ENCODE measurements at regions not wholly inside any gene's neighbourhood (a gene's known extent, or its start where the extent isn't known, plus 50 kb on each side); places are given as distances from the start of the nearest gene placed in this dataset.

DNA sequence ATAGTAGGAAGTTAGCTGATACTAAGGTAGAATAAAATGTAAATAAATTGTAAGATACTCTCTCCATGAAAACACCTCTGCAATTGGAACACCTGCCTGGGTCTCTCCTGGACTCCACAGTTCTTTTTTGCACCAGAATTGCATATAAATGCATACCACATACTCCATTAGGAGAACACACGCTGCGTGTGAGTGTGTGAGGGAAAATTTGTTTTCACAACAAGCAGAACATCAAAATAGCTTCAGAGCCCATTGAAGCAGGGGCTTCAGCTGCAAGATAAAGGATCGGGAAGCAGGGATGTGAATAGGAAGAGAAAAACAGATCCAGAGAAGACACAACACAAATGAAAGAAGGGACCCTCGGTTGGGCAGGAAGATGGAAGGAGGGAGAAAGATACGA, 389.8 kb upstream of the BRINP1 start:
- FAIRE-seq = no peak
- TF ChIP-seq POLR2A (IDR thresholded peaks at IDR 0.05; ENCODE audit: low read depth, low read length) (no peak), PAX5 (IDR thresholded peaks at IDR 0.05; ENCODE audit: insufficient read depth, low read length, severe bottlenecking) (no peak), SPI1 (IDR thresholded peaks at IDR 0.05; ENCODE audit: low read depth, low read length) (no peak), TAF1 (IDR thresholded peaks at IDR 0.05; ENCODE audit: low read depth, low read length) (no peak), POU2F2 (IDR thresholded peaks at IDR 0.05; ENCODE audit: low read depth, low read length) (no peak), POLR2AphosphoS5 (IDR thresholded peaks at IDR 0.05; ENCODE audit: low read depth, low read length) (no peak)
- DNase-seq (ENCODE audit: insufficient read length, low spot score) = no peak

DNA sequence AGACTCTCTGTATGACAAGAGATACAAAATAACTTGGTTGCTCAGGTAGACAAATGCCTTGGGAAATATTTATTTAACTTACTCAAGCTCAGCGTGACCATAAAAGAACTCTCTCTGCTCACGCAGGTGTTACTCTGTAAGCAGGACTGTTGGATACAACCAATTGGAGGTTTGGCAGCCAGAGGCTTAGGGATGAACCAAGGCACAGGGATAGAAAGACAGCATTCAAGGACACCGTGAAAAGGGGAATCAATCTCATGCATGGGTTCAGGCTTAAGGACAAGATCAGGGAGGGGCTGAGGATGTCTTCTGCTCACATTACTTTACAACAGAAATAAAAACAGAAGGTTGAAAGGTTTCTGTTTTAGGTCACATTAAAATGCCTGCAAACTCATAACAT, 389.0 kb upstream of the BRINP1 start:
- FAIRE-seq (no peak), DNase-seq (ENCODE audit: insufficient read length, low spot score) (no peak)
- TF ChIP-seq PAX5 (IDR thresholded peaks at IDR 0.05; ENCODE audit: insufficient read depth, low read length, severe bottlenecking) (no peak), POU2F2 (IDR thresholded peaks at IDR 0.05; ENCODE audit: low read depth, low read length) (no peak), POLR2AphosphoS5 (IDR thresholded peaks at IDR 0.05; ENCODE audit: low read depth, low read length) (no peak), SPI1 (IDR thresholded peaks at IDR 0.05; ENCODE audit: low read depth, low read length) (no peak), POLR2A (IDR thresholded peaks at IDR 0.05; ENCODE audit: low read depth, low read length) (no peak), TAF1 (IDR thresholded peaks at IDR 0.05; ENCODE audit: low read depth, low read length) (no peak)

DNA sequence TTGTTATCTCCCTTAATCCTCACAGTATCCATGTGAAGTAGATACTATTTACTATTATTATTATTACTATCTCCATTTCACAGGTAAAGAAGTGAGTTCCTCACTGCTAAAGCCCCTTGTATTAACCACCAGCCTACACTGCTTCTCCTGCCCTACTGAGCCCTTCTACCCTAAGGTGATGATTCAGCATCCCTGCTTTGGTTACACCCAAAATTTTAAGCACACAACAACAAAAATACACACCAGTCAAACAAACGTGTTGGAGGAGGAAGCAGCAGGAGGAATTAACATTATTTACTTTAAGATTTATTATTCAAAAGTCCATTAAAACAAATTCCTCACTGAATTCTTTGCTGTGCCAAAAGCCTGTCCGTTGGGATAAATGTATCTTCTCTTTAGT, 370.2 kb upstream of the BRINP1 start:
- no peak for TF ChIP-seq PAX5 (IDR thresholded peaks at IDR 0.05; ENCODE audit: insufficient read depth, low read length, severe bottlenecking)
- TF ChIP-seq SPI1 (IDR thresholded peaks at IDR 0.05; ENCODE audit: low read depth, low read length) = no peak
- no peak for TF ChIP-seq POLR2A (IDR thresholded peaks at IDR 0.05; ENCODE audit: low read depth, low read length)
- FAIRE-seq (no peak), DNase-seq (ENCODE audit: insufficient read length, low spot score) (no peak)

DNA sequence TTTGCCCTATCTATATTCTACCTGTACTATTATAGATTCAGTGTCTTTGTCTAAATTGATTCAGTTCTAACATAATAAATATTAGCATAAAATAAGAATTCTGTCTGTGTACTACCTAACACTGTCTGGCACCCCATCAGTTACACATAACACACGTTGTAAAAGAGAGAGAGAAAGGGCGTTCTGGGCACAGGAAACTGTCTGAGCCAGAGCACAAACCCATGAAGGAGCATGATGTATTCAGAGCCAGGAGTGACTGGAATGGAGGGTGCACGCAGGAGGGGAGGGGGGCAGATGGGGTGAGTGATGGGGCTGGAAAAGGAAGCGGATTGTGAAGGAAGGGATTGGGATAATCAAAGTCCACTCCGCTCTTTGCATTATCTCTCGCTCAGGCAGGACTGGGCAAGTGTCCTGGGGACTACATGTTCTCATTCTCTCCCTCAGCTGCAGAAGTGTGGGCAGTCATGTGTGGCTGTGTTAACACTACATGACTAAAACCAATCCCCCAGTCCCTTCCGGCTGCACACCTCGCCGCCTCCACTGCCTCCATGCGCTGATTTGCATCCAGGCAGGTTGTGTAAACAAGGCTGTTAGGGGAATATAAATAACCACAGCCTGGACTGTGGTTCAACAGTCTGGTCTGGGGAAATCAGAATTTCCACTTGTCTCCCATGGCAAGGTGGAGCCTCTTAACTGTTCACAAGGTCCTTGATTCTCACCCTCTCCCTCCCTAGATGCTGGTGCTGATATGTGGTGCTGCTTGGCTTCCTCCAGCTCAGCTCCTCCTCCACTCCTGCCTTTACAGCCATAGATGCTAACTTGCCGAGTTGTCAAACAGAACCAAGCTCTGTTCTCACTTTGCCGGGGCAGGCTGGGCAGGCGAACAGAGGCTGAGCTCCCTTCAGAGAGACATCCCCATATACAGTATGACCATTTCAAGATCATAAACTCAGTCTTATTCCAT, 367.5 kb upstream of the BRINP1 start:
- FAIRE-seq = peak; percentile 75
- peak; percentile 19 for DNase-seq (ENCODE audit: insufficient read length, low spot score)
- TF ChIP-seq TAF1 (IDR thresholded peaks at IDR 0.05; ENCODE audit: low read depth, low read length) = no peak
- TF ChIP-seq POU2F2 (IDR thresholded peaks at IDR 0.05; ENCODE audit: low read depth, low read length) = peak; percentile 94
- TF ChIP-seq POLR2A (IDR thresholded peaks at IDR 0.05; ENCODE audit: low read depth, low read length) = no peak
- TF ChIP-seq PAX5 (IDR thresholded peaks at IDR 0.05; ENCODE audit: insufficient read depth, low read length, severe bottlenecking) = peak; percentile 81
- no peak for TF ChIP-seq POLR2AphosphoS5 (IDR thresholded peaks at IDR 0.05; ENCODE audit: low read depth, low read length)
- no peak for TF ChIP-seq SPI1 (IDR thresholded peaks at IDR 0.05; ENCODE audit: low read depth, low read length)

DNA sequence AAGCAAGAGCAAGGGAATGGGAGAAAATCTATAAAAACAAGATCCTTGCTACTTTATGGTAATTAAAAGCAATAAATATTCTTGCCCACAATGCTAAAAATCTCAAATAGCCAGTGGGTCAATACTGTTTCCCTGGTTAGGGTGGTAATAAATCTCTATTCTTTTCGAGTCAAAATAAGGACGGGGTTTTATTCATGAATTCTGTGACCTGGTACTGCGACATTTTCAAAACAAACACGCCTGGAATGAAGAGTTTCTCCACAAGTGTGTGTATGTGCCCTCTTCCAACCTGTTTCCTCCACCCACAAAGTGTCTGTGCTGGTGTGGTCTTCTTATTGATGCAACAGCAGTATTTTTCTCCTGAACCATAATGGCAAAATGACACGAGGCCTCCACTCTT, 358.8 kb upstream of the BRINP1 start:
- DNase-seq (ENCODE audit: insufficient read length, low spot score) = no peak
- no peak for FAIRE-seq
- TF ChIP-seq TAF1 (IDR thresholded peaks at IDR 0.05; ENCODE audit: low read depth, low read length) (no peak), POLR2AphosphoS5 (IDR thresholded peaks at IDR 0.05; ENCODE audit: low read depth, low read length) (no peak), SPI1 (IDR thresholded peaks at IDR 0.05; ENCODE audit: low read depth, low read length) (no peak), POU2F2 (IDR thresholded peaks at IDR 0.05; ENCODE audit: low read depth, low read length) (no peak), PAX5 (IDR thresholded peaks at IDR 0.05; ENCODE audit: insufficient read depth, low read length, severe bottlenecking) (no peak), POLR2A (IDR thresholded peaks at IDR 0.05; ENCODE audit: low read depth, low read length) (no peak)

DNA sequence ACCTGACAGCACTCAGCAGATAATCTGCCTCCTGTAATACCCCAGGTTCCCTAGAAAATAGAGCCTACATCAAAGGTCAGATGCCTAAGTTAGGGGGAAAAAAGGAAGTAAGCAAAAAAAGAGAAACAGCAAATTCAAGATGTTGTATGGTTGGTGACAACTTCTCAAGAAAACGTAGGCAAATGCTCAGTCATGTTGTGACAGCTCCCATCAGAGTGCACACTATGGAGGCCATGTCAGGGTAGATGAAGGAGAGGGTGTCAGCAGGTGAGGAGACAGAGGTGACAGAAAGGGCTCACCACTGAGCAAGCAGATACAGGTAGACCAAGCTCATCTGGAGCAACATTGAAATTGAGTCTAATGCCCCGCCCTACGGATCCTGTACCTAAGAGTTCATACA, 356.8 kb upstream of the BRINP1 start:
- DNase-seq (ENCODE audit: insufficient read length, low spot score) (no peak), FAIRE-seq (no peak)
- no peak for TF ChIP-seq PAX5 (IDR thresholded peaks at IDR 0.05; ENCODE audit: insufficient read depth, low read length, severe bottlenecking)
- TF ChIP-seq TAF1 (IDR thresholded peaks at IDR 0.05; ENCODE audit: low read depth, low read length) = no peak
- TF ChIP-seq POU2F2 (IDR thresholded peaks at IDR 0.05; ENCODE audit: low read depth, low read length) = no peak
- TF ChIP-seq POLR2AphosphoS5 (IDR thresholded peaks at IDR 0.05; ENCODE audit: low read depth, low read length) = no peak
- no peak for TF ChIP-seq SPI1 (IDR thresholded peaks at IDR 0.05; ENCODE audit: low read depth, low read length)
- TF ChIP-seq POLR2A (IDR thresholded peaks at IDR 0.05; ENCODE audit: low read depth, low read length) = no peak

DNA sequence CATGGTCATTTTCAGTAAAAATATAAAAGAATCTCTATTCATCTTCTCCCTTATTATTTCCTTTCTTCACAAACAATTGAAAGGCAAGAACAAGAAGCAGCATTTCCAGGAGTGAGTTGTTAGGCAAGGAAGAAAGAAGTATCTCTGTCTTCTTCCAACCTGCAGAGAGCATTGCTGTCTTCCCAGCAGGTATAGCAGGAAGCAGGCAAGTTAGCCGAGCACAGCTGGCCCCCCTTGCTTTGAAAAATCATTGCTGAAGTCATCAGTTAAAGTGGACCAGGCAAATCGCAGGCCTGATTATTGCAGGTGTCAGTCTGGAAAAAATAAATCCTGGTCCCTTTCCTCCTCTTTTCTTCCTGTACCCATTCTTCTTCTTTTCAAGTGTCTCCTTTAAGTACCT, 353.1 kb upstream of the BRINP1 start:
- no peak for TF ChIP-seq POLR2A (IDR thresholded peaks at IDR 0.05; ENCODE audit: low read depth, low read length)
- TF ChIP-seq POLR2AphosphoS5 (IDR thresholded peaks at IDR 0.05; ENCODE audit: low read depth, low read length) = no peak
- no peak for TF ChIP-seq SPI1 (IDR thresholded peaks at IDR 0.05; ENCODE audit: low read depth, low read length)
- no peak for TF ChIP-seq POU2F2 (IDR thresholded peaks at IDR 0.05; ENCODE audit: low read depth, low read length)
- TF ChIP-seq PAX5 (IDR thresholded peaks at IDR 0.05; ENCODE audit: insufficient read depth, low read length, severe bottlenecking) = no peak
- TF ChIP-seq TAF1 (IDR thresholded peaks at IDR 0.05; ENCODE audit: low read depth, low read length) = no peak
- DNase-seq (ENCODE audit: insufficient read length, low spot score) = no peak
- no peak for FAIRE-seq

DNA sequence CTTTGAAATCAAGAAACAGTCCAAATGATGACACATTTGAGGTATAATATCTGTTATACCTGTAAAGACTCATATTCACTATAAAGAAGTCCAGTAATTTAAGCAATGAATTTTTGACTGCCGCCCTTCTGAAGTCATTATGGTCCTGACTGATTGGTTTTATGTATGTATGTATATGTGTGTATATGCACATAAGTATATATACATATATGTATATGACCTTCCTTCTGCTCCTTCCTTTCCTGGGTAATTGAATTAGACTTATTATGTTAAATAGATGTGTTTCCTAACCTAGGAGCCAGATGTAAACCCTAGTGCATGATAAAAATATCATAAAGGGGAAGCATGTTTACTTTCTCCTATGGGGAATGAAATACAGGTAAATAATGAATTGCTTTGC, 343.1 kb upstream of the BRINP1 start:
- TF ChIP-seq POU2F2 (IDR thresholded peaks at IDR 0.05; ENCODE audit: low read depth, low read length) = no peak
- TF ChIP-seq PAX5 (IDR thresholded peaks at IDR 0.05; ENCODE audit: insufficient read depth, low read length, severe bottlenecking) = no peak
- TF ChIP-seq POLR2AphosphoS5 (IDR thresholded peaks at IDR 0.05; ENCODE audit: low read depth, low read length) = no peak
- no peak for DNase-seq (ENCODE audit: insufficient read length, low spot score)
- FAIRE-seq = no peak

DNA sequence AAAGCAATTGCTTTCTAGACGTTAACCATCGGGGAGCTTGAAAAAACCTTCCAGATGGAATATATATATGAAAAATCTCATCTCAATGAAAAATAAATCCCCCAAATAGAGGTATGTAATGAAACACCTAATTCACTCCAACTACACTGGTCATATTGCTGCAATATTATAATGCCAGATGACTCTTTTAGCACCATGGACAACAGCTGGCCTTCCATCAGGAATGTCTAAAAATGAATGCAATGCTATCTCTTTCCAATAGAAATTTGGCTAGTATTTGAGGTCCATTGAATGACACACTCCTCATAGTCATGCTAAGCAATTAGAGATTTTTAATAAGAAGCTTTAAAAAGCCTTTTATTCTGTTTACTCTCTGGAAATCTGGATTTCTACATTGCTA, 340.2 kb upstream of the BRINP1 start:
- FAIRE-seq (no peak), DNase-seq (ENCODE audit: insufficient read length, low spot score) (no peak)
- TF ChIP-seq TAF1 (IDR thresholded peaks at IDR 0.05; ENCODE audit: low read depth, low read length) = no peak
- TF ChIP-seq POLR2AphosphoS5 (IDR thresholded peaks at IDR 0.05; ENCODE audit: low read depth, low read length) = no peak
- TF ChIP-seq POU2F2 (IDR thresholded peaks at IDR 0.05; ENCODE audit: low read depth, low read length) = no peak
- no peak for TF ChIP-seq PAX5 (IDR thresholded peaks at IDR 0.05; ENCODE audit: insufficient read depth, low read length, severe bottlenecking)
- TF ChIP-seq SPI1 (IDR thresholded peaks at IDR 0.05; ENCODE audit: low read depth, low read length) = no peak
- TF ChIP-seq POLR2A (IDR thresholded peaks at IDR 0.05; ENCODE audit: low read depth, low read length) = no peak

Data from GM12891 (cell line).